GM21619 (cell line): ENCODE measurements at regions not wholly inside any gene's neighbourhood (a gene's known extent, or its start where the extent isn't known, plus 50 kb on each side); places are given as distances from the start of the nearest gene placed in this dataset.

ENCODE experiments used
- ATAC-seq: cut with Tn5 transposase; IDR thresholded peaks from one replicate; pipeline ENCODE4 v1.9.1; 2021; ENCODE audit not compliant: unreplicated experiment

- no peak for ATAC-seq
Measured at GRCh38 chr9:75609401-75609800, 281.1 kb upstream of the PCSK5 start.

- no peak for ATAC-seq
Measured at GRCh38 chr9:75610246-75610645, 280.2 kb upstream of the PCSK5 start.

DNA sequence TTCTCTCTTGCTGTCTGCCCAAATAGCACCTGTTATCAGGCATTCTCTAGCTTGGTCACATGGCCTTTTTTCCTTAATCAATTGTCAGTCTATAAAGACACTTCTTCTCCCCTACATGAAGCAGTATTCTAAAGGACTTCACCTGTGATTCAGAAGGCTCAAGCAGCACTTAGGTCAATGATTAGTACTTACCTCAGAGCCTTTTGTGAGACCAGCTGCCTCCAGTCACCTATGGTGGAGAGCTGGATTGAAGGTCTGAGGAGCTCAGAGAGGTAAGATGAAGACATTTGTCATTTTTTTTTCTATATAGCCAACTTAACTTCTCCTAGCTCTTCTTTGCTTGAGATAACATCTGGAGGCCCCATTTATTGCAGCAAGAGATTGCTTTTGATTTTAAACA is 278.3 kb upstream of the PCSK5 start:
- ATAC-seq: no peak

DNA sequence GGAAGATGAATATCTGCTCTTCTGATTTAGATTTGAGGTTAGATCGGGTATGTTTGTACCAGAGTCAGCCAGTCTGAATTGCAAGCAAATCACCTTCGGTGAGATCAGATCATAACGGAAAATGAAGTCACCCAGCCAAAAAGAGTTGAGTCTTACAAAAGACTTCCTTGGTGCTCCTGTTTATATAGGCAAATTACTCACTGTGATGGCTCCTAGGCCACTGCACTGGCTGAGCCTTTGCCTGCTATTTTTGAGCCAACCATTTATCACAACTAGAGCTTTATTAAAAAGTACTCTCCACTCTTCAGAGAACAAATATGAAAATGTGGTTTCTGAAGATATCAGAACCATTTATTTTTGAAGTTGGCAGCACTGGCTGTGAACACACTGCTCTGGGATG is 277.7 kb upstream of the PCSK5 start:
- no peak for ATAC-seq

DNA sequence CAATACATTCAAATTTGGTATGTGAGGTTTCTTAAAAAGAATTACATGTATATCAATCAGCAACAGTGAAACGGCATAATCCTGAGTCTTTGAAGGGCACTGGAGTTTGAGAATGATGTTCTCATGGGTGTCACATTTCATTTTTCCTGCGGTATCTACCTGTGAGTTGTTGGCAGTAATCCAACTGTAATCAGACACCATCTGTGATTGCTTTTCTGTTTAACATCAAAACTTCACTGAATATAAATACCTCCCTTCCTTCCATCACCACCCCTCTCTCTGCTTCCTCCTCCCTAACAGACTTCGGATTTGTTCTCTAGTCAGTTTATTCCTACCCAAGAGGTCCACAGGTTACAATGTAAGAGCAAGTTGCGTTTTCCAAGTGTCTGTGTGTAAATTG is 275.2 kb upstream of the PCSK5 start:
- ATAC-seq: no peak

DNA sequence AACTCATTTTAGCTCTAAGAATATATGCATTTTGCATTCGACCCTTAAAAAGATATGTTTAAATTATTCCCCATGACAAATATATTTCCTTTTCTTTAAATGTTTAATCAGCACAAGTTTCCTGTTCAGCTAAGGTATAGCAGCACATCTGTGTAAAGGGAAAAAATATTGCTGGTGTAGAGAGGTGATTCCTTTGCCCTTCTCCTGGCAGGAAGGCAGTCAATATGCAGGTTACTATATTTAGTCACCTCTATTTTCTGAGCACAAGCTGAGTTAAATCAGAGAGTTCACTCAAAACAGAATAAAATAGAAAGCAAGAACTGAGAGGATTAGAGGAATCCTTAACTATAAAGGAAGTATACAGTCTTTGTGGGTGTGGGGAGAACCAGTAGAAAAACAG is 274.4 kb upstream of the PCSK5 start:
- no peak for ATAC-seq

DNA sequence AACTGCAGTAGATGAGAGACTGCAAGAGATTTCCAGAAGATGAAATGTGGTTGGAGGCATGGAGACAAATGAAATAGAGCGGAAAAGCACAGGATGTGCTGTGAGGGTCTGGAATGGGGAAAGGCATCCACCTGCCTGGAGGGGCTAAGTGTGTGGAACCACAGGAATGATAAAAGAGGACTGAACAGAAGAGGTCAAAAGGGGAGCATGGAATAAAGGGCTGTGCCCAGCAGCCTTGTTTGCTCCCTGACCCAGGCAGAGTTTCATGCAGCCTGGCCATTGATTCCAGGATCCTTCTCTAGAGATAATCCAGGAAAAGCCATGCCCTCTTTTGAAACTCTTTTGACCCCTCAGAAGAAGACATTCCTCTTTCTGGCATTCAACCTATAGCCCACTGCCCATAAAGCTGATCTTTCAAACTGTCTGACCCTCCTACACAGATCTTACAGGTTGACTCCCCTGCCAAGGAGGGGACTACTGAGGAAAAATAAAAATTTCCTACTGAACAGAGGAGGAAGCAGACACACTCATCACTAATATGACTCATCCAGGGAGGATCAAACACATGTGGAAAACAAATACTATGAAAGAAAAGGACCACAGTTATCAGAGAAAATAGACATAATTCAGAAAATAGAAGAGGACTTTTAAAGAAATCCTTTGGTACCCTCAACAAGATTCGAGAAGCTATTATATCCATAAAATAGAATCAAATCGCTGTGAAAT is 273.5 kb upstream of the PCSK5 start:
- ATAC-seq: no peak

DNA sequence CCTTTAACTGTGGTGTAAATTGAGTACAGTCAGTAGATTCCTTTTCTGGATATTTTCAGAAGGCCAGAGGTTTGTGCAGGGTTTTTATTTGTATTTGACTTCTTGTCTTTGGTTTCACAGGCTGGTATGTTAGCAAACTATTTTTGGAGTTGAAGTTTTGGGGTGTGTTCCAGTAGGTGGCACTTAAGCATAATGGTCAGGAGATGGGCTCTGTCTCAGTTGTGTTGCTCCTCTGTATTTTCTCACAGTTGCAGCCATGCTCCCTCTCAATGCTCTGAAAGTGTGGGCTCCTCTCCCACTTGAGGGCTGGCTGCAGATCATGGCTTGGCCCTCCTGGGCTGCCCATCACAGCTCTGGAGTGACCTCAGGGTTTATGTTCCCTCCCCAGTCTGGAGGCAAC is 267.0 kb upstream of the PCSK5 start:
- no peak for ATAC-seq

- ATAC-seq: no peak
Measured at GRCh38 chr9:75624998-75625397, 265.5 kb upstream of the PCSK5 start.

DNA sequence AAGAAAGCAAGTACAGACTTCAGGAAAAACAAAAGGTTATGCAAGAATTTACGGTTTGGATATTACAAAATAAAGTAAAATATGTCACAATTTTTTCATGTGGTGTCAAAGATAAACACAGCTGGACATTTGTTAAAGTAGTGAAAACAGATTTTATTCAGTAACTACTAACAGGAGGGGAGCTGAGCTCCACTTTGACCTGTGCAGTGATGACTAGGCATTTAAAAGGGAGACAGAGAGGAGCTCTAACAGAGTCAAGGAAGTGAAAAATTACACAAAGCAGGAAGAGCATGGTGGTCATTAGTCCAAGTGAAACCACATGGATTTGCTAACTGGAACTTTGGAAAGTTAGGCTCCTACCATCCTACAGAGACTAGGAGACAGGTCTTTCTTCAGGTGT is 263.6 kb upstream of the PCSK5 start:
- no peak for ATAC-seq

DNA sequence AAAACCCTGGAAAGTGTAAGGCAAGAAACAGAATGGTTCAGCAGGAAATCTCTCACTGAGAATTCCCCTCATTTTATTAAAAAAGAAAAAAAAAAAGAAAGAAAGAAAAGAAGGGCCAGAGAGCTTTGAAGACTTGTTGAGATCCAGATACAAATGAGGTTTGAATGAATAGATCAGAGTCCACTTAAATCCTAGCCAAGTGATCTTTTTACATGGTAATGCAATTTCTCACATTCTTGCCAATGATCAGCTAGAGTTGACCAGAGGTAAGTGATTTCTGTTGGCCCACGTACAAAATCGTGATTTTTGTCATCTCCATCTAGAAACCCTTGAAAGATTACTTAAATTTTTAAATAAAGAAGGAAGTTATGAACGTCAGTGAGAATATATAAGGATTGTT is 261.5 kb upstream of the PCSK5 start:
- ATAC-seq: no peak

DNA sequence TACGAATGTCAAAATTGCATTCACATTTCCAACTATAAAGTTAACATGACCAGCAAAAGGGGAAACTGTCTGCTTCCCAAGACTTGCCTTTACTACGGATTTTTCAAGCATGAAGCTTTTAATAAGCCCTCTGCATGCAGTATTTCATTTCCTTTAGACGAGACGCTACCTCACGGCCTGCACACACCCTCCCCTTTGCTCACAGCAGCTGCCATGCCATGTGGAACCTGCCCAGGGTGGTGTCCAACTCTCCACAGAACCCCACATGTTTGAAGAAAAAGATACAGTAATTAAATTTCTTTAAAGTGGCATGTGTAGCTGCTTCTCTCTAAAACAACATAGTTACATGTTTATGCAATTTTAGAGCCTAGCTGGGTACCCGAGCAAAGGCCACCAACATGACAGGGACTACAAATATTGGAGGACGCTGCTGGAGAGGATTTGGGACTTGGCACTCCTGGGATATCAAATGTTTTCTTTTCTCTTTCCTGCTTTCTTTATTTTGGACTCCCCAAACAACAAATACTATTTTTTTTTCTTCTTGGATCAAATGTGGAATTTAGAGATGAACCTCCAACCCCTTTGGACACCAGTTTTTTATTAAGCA is 256.9 kb upstream of the PCSK5 start:
- no peak for ATAC-seq

GRCh38 chr9:75636427-75637045 is 253.9 kb upstream of the PCSK5 start:
- ATAC-seq: no peak

DNA sequence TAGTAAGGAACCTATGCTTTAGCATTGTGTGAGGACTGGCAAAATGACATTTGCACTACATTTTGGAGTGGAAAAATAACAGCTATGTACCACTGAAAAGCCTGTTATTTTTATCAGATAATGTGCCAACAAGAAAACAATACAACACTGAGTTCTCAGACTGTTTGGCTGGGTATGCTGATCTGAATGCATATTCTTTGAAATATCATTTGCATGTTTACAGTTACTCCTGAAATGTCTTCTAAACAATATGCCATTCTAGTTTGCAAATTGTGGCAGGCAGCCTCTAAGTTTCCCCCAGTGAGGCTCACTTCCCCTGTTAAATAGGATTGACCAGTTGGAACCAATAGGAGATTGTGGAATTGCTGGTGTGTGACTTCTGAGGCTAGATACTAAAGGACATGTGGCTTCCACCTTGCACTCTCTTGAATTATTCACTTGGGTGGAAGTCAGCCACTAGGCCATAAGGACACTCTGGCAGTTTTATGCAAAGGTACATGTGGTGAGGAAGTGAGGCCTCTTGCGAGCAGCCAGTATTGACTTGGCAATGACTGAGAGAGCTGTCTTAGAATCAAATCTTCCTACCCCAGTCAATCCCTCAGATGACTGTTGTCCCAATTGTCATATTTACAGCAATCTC is 250.4 kb upstream of the PCSK5 start:
- ATAC-seq: no peak

- ATAC-seq: no peak
Measured at GRCh38 chr9:75642522-75642921, 248.0 kb upstream of the PCSK5 start.

DNA sequence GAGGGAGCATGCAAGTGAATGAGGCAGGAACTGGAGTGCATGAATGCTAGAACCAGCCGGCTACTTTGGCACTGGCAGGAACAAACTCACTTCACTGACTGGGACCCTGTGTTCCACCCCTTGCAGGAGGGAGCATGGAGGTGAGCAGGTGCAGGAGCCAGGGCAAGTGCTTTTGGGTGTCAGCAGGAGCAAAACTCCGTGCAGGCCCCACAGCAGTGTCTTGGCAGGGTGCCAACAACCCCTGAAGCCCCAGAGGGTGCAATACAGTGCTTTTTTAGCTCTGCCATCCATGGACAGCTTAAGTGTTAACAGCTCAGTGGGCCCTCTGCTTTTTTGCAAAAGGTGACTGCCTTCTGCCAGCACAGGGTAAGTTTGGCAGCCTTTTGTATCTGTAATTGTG is 245.8 kb upstream of the PCSK5 start:
- ATAC-seq: no peak

GRCh38 chr9:75648034-75648433 is 242.4 kb upstream of the PCSK5 start:
- ATAC-seq: no peak

DNA sequence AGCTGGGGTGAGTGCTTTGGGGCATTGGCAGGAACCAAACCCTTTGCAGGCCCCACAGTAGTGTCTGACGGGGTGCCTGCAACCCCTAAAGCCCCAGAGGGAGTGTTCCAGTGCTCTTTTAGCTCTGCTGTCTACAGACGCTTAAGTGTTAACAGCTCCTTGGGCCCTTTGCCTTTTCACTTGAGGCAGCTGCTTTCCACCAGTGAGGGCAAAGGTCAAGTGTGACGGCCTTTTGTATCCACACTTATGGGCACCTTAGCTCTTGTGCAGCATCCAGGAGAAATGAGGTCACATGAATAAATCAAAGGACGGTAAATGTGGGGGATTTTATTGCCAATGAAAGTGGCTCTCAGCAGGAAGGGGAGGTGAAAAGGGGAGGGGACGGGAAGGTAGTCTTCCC is 241.4 kb upstream of the PCSK5 start:
- ATAC-seq: no peak

GRCh38 chr9:75651709-75652108 is 238.8 kb upstream of the PCSK5 start:
- no peak for ATAC-seq

- ATAC-seq: no peak
Measured at GRCh38 chr9:75653335-75653734, 237.1 kb upstream of the PCSK5 start.

GRCh38 chr9:75653750-75654149 is 236.7 kb upstream of the PCSK5 start:
- no peak for ATAC-seq

DNA sequence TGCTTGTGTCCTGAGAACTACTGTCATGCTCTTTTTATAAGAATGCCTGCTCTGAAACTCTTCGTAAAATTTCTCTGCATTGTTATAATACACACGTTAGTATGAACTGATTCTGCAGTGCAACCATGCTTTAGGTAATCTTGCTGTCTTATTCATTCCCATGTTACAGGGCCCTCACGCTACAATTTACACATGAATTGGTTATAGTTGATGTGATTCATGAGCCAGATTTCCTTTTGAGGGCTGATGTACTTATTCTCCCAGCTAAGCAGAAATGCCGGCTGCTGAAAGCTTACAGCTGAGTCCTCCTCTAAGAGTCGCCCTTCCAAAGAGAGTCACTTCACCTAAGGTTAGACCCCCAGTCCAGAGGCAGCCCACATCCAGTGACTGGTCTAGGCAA is 233.5 kb upstream of the PCSK5 start:
- no peak for ATAC-seq
